ENCODE measurements at regions not wholly inside any gene's neighbourhood (a gene's known extent, or its start where the extent isn't known, plus 50 kb on each side); places are given as distances from the start of the nearest gene placed in this dataset.
"Not testable (repeated sequence)": the region's sequence is repeated elsewhere in the genome, so short reads cannot be mapped to it uniquely, and the experiment has no call there.

- TF ChIP-seq REST (IDR thresholded peaks at IDR 0.05; ENCODE audit: borderline replicate concordance): no peak
Measured at GRCh38 chr16:63130942-63131341, 1094.7 kb upstream of the CDH8 start (continued).

DNA sequence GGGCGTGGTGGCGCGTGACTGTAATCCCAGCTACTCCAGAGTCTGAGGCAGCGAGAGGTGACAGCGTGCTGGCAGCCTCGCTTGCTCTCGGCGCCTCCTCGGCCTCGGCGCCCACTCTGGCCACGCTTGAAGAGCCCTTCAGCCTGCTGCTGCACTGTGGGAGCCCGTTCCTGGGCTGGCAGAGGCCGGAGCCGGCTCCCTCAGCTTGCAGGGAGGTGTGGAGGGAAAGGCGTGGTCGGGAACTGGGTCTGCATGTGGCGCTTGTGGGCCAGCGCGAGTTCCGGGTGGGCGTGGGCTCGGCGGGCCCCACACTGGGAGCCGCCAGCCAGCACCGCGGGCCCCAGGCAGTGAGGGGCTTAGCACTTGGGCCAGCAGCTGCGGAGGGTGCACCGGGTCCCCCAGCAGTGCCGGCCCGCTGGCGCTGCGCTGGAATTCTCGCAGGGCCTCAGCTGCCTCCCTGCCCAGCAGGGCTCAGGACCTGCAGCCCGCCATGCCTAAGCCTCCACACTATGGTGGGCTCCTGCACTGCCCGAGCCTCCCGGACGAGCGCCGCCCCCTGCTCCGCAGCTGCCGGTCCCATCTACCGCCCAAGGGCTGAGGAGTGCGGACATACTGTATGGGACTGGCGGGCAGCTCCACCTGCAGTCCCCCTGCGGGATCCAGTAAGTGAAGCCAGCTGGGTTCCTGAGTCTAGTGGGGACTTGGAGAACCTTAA, 1093.3 kb upstream of the CDH8 start:
- no peaks in the 10 kb centered on the region for H4K20me1 ChIP-seq (ENCODE audit: insufficient read depth)
- H3F3A ChIP-seq (ENCODE audit: insufficient read depth, low read length, poor library complexity, severe bottlenecking): no peaks in the 10 kb centered on the region
- H3K9me2 ChIP-seq (ENCODE audit: insufficient read depth, low read length): no peaks in the 10 kb centered on the region
- TF ChIP-seq MXI1 (conservative IDR thresholded peaks at IDR 0.05; ENCODE audit: poor library complexity, severe bottlenecking) (no peak), EZH2 (IDR thresholded peaks at IDR 0.05; ENCODE audit: borderline replicate concordance, insufficient read depth, low read length, poor library complexity, severe bottlenecking) (no peak), TAF1 (IDR thresholded peaks at IDR 0.05; ENCODE audit: low read depth) (no peak), CTCF (IDR thresholded peaks at IDR 0.05; ENCODE audit: poor library complexity, severe bottlenecking) (no peak), EP300 (conservative IDR thresholded peaks at IDR 0.05; ENCODE audit: poor library complexity, severe bottlenecking) (no peak), POLR2AphosphoS5 (IDR thresholded peaks at IDR 0.05) (no peak), SMC3 (conservative IDR thresholded peaks at IDR 0.05; ENCODE audit: poor library complexity) (no peak)
- no peaks in the 10 kb centered on the region for H3K9me3 ChIP-seq (ENCODE audit: low read length)
- H3K9ac ChIP-seq (ENCODE audit: low read length): no peak overlapping the region
- no peak overlapping the region for H3K4me3 ChIP-seq (ENCODE audit: low read length)
- no peaks in the 10 kb centered on the region for H3K79me2 ChIP-seq (replicated peaks; ENCODE audit: insufficient read depth, low read length)
- no peaks in the 10 kb centered on the region for H3K27me3 ChIP-seq (ENCODE audit: insufficient read depth, low read depth, low read length)
- H3K36me3 ChIP-seq (ENCODE audit: insufficient read depth, low read length): no peaks in the 10 kb centered on the region
- H3K4me2 ChIP-seq (ENCODE audit: low read length): no peak overlapping the region
- no peak overlapping the region for H2AFZ ChIP-seq (ENCODE audit: low read depth, low read length)
- H3K27ac ChIP-seq (ENCODE audit: low read length): no peak overlapping the region

- H3K4me3 ChIP-seq (ENCODE audit: low read length); H3K27me3 ChIP-seq (ENCODE audit: insufficient read depth, low read depth, low read length); H3F3A ChIP-seq (ENCODE audit: insufficient read depth, low read length, poor library complexity, severe bottlenecking); H3K36me3 ChIP-seq (ENCODE audit: insufficient read depth, low read length); H3K9me3 ChIP-seq (ENCODE audit: low read length); H3K79me2 ChIP-seq (replicated peaks; ENCODE audit: insufficient read depth, low read length); H3K9me2 ChIP-seq (ENCODE audit: insufficient read depth, low read length); H2AFZ ChIP-seq (ENCODE audit: low read depth, low read length); H3K4me2 ChIP-seq (ENCODE audit: low read length); H4K20me1 ChIP-seq (ENCODE audit: insufficient read depth); H3K9ac ChIP-seq (ENCODE audit: low read length); H3K27ac ChIP-seq (ENCODE audit: low read length): not testable (repeated sequence)
Measured at GRCh38 chr16:63119905-63120304, 1083.7 kb upstream of the CDH8 start.
